ENCODE measurements at regions not wholly inside any gene's neighbourhood (a gene's known extent, or its start where the extent isn't known, plus 50 kb on each side); places are given as distances from the start of the nearest gene placed in this dataset.

DNA sequence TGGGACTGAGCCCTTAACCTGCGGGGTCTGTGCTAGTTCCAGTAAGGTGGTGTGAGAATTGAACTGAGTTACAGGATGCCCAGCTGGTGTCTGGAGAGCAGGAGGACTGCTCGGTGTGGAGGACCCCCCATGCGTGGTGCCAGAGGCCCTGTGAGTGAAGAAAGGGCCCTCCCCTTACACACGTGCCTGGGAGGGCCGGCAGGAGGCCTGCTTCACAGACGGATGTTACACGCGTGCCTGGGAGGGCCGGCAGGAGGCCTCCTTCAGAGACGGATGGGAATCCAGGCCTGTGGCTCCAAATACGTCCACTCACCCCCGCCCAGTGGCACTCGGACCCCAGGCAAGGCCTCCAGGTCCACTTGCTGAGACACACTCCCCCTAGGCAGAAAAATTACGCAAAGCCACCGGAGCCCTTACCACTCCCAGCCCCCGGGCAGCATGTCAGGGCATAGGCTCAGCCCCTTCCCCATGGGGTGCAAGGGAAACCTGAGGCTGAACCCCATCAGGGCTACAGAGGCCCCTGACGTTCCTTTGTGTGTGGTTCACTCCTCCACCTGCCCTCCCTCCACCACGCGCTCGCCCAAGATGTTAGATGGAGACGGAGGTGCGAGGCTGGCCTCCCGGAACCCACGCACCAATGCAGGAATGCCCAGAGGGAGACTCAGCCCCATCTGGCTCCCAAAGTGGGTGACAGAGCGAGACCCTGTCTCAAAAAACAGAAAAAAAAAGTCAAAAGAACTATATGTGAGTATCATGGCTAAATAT lies 227.8 kb downstream of the BRD1 start:
- peaks cover 0 to 11% (median 7%) of the 10 kb centered on the region in 3 donors for H3K9me3 Mint-ChIP-seq
- H3K36me3 Mint-ChIP-seq = peaks cover 4% of the 10 kb centered on the region
- H3K27ac Mint-ChIP-seq = no peak overlapping the region
- H3K4me1 Mint-ChIP-seq = peaks cover 0 to 2% (median 0%) of the 10 kb centered on the region in 3 donors
- no peaks in the 10 kb centered on the region for H3K27me3 Mint-ChIP-seq
- peak overlapping the region in 1 of 4 donors; percentile 60 for H3K4me3 Mint-ChIP-seq

- peak overlapping the region in 1 of 3 donors; percentile 63 for H3K27ac Mint-ChIP-seq
- no peaks in the 10 kb centered on the region for H3K27me3 Mint-ChIP-seq
- peaks cover 4% of the 10 kb centered on the region for H3K36me3 Mint-ChIP-seq
- H3K4me1 Mint-ChIP-seq = peaks cover 0 to 2% (median 0%) of the 10 kb centered on the region in 3 donors
- H3K4me3 Mint-ChIP-seq = no peak overlapping the region
- H3K9me3 Mint-ChIP-seq = peaks cover 0 to 3% (median 2%) of the 10 kb centered on the region in 3 donors
Observed at GRCh38 chr22:49599039-49599438, 228.6 kb downstream of the BRD1 start.

DNA sequence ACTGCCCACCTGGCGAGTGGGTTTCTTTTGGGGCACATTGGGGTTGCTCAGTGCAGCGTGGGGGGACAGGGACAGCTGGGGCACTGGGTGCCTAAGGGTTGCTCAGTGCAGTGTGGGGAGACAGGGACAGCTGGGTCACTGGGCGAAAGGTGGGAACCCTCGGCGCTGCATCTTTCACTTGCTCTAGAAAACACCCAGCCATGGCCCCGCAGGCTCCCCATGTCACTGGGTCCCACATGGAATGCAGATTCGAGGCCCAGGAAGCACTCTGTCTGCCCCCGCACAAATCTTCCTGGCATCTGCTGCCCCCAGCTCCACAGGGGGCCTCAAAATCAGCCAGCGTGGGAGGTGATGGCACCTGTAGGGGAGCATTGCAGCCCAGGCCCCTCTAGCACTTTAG lies 229.3 kb downstream of the BRD1 start:
- Mint-ChIP-seq H3K9me3 (no peaks in the 10 kb centered on the region), H3K27ac (no peak overlapping the region), H3K4me1 (peaks cover 0 to 2% (median 0%) of the 10 kb centered on the region in 3 donors), H3K36me3 (peaks cover 2% of the 10 kb centered on the region), H3K27me3 (no peaks in the 10 kb centered on the region), H3K4me3 (no peak overlapping the region)

GRCh38 chr22:49597428-49598039 lies 230.1 kb downstream of the BRD1 start:
- Mint-ChIP-seq H3K4me1 (peaks cover 0 to 2% (median 0%) of the 10 kb centered on the region in 3 donors), H3K4me3 (no peak overlapping the region), H3K9me3 (no peaks in the 10 kb centered on the region), H3K36me3 (peaks cover 2% of the 10 kb centered on the region), H3K27me3 (no peaks in the 10 kb centered on the region), H3K27ac (no peak overlapping the region)

DNA sequence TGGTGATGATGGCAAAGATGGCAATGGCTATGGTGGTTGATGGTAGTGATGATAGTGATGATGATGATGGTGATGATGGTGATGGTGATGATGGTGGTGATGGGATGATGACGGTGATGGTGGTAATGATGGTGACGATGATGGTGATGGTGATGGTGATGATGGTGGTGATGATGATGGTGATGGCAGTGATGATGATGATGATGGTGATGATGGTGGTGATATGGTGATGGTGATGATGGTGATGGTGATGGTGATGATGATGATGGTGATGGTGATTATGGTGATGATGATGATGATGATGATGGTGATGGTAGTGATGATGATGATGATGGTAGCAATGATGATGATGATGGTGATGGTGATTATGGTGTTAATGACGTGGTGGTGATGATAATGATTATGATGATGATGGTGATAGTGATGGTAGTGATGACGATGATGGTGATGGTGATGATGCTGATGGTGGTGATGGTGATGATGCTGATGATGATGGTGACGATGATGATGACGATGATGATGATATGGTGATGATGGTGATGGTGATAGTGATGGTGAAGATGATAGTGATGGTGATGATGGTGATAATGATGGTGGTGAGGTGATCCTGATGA lies 232.1 kb downstream of the BRD1 start:
- H3K4me3 Mint-ChIP-seq = no peak overlapping the region
- H3K9me3 Mint-ChIP-seq = no peaks in the 10 kb centered on the region
- H3K27me3 Mint-ChIP-seq = no peaks in the 10 kb centered on the region
- H3K36me3 Mint-ChIP-seq = peaks cover 2% of the 10 kb centered on the region
- no peak overlapping the region for H3K27ac Mint-ChIP-seq
- H3K4me1 Mint-ChIP-seq = no peaks in the 10 kb centered on the region

- Mint-ChIP-seq H3K27me3 (no peaks in the 10 kb centered on the region), H3K9me3 (no peaks in the 10 kb centered on the region), H3K36me3 (peaks cover 4% of the 10 kb centered on the region), H3K4me1 (no peaks in the 10 kb centered on the region), H3K4me3 (no peak overlapping the region), H3K27ac (no peak overlapping the region)
Observed at GRCh38 chr22:49594078-49594477, 233.6 kb downstream of the BRD1 start.

- Mint-ChIP-seq H3K27me3 (no peaks in the 10 kb centered on the region), H3K27ac (no peak overlapping the region), H3K4me3 (no peak overlapping the region), H3K9me3 (no peaks in the 10 kb centered on the region), H3K36me3 (peaks cover 4% of the 10 kb centered on the region), H3K4me1 (peaks cover 0 to 1% (median 0%) of the 10 kb centered on the region in 3 donors)
Observed at GRCh38 chr22:49593509-49593908, 234.2 kb downstream of the BRD1 start.

GRCh38 chr22:49592780-49593501 lies 234.7 kb downstream of the BRD1 start:
- H3K9me3 Mint-ChIP-seq = no peaks in the 10 kb centered on the region
- no peaks in the 10 kb centered on the region for H3K27me3 Mint-ChIP-seq
- peak overlapping the region in 2 of 3 donors; percentile 65 to 67 for H3K27ac Mint-ChIP-seq
- H3K36me3 Mint-ChIP-seq = peaks cover 4% of the 10 kb centered on the region
- H3K4me1 Mint-ChIP-seq = peaks cover 0 to 1% (median 0%) of the 10 kb centered on the region in 3 donors
- no peak overlapping the region for H3K4me3 Mint-ChIP-seq

DNA sequence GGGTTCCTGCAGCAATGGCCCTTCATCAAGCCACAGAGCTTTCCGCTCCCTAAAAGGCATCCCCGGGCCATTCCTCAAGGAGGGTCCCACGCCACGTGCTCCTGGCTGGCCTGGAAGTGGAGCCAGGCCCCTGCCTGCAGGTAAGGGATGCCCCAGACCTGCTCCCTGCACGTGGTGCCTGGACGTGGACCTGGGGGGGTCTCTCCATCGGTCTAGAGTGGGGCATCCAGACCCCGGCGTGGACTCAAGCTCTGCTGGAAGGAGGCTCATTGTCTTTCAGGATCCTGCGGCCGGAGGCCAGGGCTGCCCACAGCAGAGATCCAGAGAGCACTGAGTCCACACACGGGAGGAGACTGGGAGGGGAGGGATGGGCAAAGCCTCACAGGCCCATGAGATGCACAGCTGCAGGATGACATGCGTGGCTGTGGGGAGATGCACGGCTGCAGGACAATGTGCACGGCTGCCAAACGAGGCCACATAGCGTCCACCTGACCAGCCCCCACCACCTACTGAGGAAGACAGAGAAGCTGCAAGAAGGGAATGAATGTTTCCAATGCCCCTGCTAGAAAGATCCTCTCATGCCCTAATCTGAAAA lies 236.7 kb downstream of the BRD1 start:
- H3K36me3 Mint-ChIP-seq = peaks cover 4% of the 10 kb centered on the region
- no peak overlapping the region for H3K4me3 Mint-ChIP-seq
- no peaks in the 10 kb centered on the region for H3K27me3 Mint-ChIP-seq
- H3K9me3 Mint-ChIP-seq = no peaks in the 10 kb centered on the region
- peaks cover 0 to 6% (median 0%) of the 10 kb centered on the region in 3 donors for H3K4me1 Mint-ChIP-seq
- H3K27ac Mint-ChIP-seq = no peak overlapping the region

DNA sequence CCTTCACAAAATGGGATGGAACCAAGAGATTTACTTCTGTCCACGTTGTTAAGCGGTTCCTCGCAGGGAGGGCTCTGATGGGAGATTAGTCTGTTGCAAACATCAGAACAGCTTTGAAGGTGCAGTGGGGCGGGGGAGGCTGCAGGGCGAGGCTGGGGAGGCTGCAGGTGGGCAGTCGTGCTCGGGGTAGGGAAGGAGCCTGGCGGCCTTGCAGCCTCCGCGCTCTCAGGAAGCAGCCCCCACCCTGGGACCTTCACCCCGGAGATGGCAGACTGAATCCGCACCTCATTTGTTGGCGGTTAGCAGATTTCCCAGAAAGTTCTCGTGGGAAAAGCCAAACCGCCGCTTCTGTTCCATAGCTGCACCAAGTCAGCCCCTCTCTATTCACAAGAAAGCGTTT lies 237.3 kb downstream of the BRD1 start:
- peaks cover 0 to 6% (median 2%) of the 10 kb centered on the region in 3 donors for H3K4me1 Mint-ChIP-seq
- H3K27me3 Mint-ChIP-seq = no peaks in the 10 kb centered on the region
- H3K27ac Mint-ChIP-seq = no peak overlapping the region
- peaks cover 4% of the 10 kb centered on the region for H3K36me3 Mint-ChIP-seq
- H3K4me3 Mint-ChIP-seq = no peak overlapping the region
- H3K9me3 Mint-ChIP-seq = no peaks in the 10 kb centered on the region

DNA sequence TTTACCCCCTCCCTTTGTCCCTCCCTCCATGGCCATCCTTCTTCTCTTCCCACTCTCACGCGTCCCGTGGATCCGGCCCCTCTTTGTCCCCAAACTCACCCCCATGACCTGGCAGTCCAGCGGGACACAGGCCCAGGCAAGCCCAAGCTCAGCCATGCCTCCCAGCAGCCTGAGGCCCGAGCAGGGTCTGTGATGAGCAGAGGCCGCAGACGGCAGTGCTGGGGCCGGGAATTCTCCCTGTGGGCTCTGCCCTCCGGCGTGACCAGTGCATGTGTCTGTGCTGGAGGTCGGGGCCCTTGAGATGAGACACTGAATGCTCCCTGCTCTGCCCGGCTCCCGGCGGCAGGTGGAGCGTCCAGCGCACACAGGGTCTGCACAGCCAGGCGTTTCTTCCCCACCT lies 237.9 kb downstream of the BRD1 start:
- peaks cover 0 to 6% (median 4%) of the 10 kb centered on the region in 3 donors for H3K4me1 Mint-ChIP-seq
- H3K27ac Mint-ChIP-seq = peak overlapping the region in 1 of 3 donors; percentile 67
- H3K36me3 Mint-ChIP-seq = peaks cover 4% of the 10 kb centered on the region
- H3K9me3 Mint-ChIP-seq = no peaks in the 10 kb centered on the region
- no peaks in the 10 kb centered on the region for H3K27me3 Mint-ChIP-seq
- H3K4me3 Mint-ChIP-seq = no peak overlapping the region

DNA sequence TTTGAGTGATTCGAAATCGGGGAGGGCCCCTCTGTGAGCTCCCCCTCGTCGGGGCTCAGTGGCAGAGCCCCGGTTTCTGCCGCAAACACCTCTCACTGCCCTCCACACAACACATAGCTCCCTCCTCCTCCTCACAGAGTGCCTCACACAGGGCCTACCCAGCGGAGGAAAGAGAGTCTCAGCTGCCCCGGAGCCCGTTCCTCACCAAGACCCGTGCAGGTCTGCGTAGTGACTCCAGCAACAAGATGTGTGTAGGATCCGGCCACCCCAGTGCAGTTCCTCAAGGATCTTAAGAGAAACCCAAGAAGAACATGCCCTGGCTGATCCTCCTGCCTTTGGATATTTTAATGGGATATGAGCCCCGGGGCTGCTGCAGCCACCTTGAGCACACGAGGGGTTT lies 238.4 kb downstream of the BRD1 start:
- H3K4me3 Mint-ChIP-seq = no peak overlapping the region
- peaks cover 4% of the 10 kb centered on the region for H3K36me3 Mint-ChIP-seq
- H3K9me3 Mint-ChIP-seq = no peaks in the 10 kb centered on the region
- peak overlapping the region in 1 of 3 donors; percentile 67 for H3K27ac Mint-ChIP-seq
- H3K4me1 Mint-ChIP-seq = peaks cover 0 to 6% (median 4%) of the 10 kb centered on the region in 3 donors
- H3K27me3 Mint-ChIP-seq = no peaks in the 10 kb centered on the region

DNA sequence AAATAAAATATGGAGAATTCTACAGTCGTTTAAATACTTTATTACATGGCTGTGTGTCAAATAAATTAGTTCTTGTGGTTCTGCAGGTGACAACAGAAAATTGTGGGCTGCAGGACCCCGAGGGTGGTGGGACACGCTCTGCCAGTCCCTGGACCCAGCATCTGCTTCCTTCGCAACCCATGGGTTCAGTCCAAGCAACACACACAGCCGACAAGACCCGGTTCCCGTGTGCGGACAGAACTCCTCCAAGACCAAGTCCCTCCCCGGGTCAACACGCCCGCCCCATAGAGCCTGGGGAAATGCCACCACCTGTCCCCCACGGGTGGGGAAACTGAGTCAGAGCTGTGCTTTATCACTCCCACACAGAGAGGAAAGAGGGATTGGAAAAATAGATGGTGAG lies 238.9 kb downstream of the BRD1 start:
- Mint-ChIP-seq H3K27ac (peak overlapping the region in 1 of 3 donors; percentile 67), H3K4me1 (peaks cover 0 to 6% (median 4%) of the 10 kb centered on the region in 3 donors), H3K4me3 (no peak overlapping the region), H3K36me3 (peaks cover 2% of the 10 kb centered on the region), H3K9me3 (no peaks in the 10 kb centered on the region), H3K27me3 (no peaks in the 10 kb centered on the region)

- Mint-ChIP-seq H3K9me3 (no peaks in the 10 kb centered on the region), H3K36me3 (peaks cover 2% of the 10 kb centered on the region), H3K27me3 (no peaks in the 10 kb centered on the region), H3K4me3 (no peak overlapping the region), H3K27ac (no peak overlapping the region), H3K4me1 (peaks cover 0 to 6% (median 4%) of the 10 kb centered on the region in 3 donors)
Observed at GRCh38 chr22:49587987-49588386, 239.7 kb downstream of the BRD1 start.
